Pancreas (tissue), 10 donors: ENCODE measurements at regions not wholly inside any gene's neighbourhood (a gene's known extent, or its start where the extent isn't known, plus 50 kb on each side); places are given as distances from the start of the nearest gene placed in this dataset.

ENCODE experiments used
- ATAC-seq, 4 donors: fragments of 200-7000 bp; cut with Tn5 transposase; one replicate each; pipeline versions ENCODE4 v1.8.0 to v1.9.1; 2020; ENCODE audit warnings: mild to moderate bottlenecking in 4 of 4, moderate library complexity in 4 of 4
- DNase-seq, 6 donors: peaks; one replicate each; pipeline ENCODE4 v3.0.0-alpha.2; 2020
- FAIRE-seq: peaks from 2 replicates; lab custom pipeline; 2012; peaks lifted over from hg19 to GRCh38; lab: Jason Lieb, UNC
- H3K27ac ChIP-seq, 4 donors: fragments of 200-600 bp; sonication (generic); 1 replicate in 3 of 4; 2 replicates in 1 of 4; pipeline versions ENCODE4 v1.5.0 to v1.8.0; 2020
- H3K27me3 ChIP-seq, 4 donors: fragments of 200-600 bp; one replicate each; pipeline ENCODE4 v1.8.0; 2021
- H3K36me3 ChIP-seq, 3 donors: fragments of 200-600 bp; sonication (generic) in 1 of 3; one replicate each; pipeline versions ENCODE4 v1.5.0 to v1.8.0; 2020 to 2021
- H3K4me1 ChIP-seq, 3 donors: fragments of 200-600 bp; one replicate each; pipeline ENCODE4 v1.8.0; 2021
- H3K4me3 ChIP-seq, 4 donors: fragments of 200-600 bp; sonication (generic) in 2 of 4; one replicate each; pipeline versions ENCODE4 v1.5.0 to v1.8.0; 2020 to 2021
- H3K9me3 ChIP-seq, 4 donors: fragments of 200-600 bp; one replicate each; pipeline ENCODE4 v1.8.0; 2021
- CTCF ChIP-seq, 4 donors: fragments of 200-600 bp; sonication (generic) in 3 of 4; IDR thresholded peaks; one replicate each; pipeline versions ENCODE4 v1.5.0 to v1.8.0; 2021; ENCODE audit warnings: antibody characterized with exemption in 4 of 4
- WGBS, 2 donors: extraction: QIAGEN DNeasy Blood & Tissue Kit; methylation state at CpG; one replicate each; pipeline ENCODE4 v1.1.7; 2013; 5-methylcytosine and 5-hydroxymethylcytosine counted together
- intact Hi-C, 3 donors: fragments of 100-400 bp; cut with DNase I; formaldehyde crosslinking; loops; one replicate each; pipeline versions ENCODE4 v1.11.1 to v1.14.2; 2022
- donor health status: healthy with polysubstance abuse.
- donor health status: DM: no; HTN: no; CAD: no; lungs with moderate emphysema.
- donor health status: DM: no; HTN: no; CAD: no.
- donor health status: control.
- donor health status: control.
- donor health status: Bipolar disorder and iron deficiency.
- donor health status: DM: yes; HTN: yes; CAD: no.
- donor health status: DM: no; HTN: no; CAD: no.
- donor health status: DM: no; HTN: no; CAD: no.
- donor health status: DM: yes; HTN: yes; CAD: no.

GRCh38 chr13:53215563-53215962, 186.9 kb downstream of the OLFM4 start:
- ATAC-seq (no peak), FAIRE-seq (no peak), DNase-seq (no peak)
- TF ChIP-seq CTCF (IDR thresholded peaks at IDR 0.05), result no peak
- Histone ChIP-seq H3K27ac (no peak overlapping the region), H3K27me3 (peaks cover 0 to under 1% (median 0%) of the 10 kb centered on the region in 4 donors), H3K36me3 (no peaks in the 10 kb centered on the region), H3K4me3 (no peak overlapping the region), H3K9me3 (no peaks in the 10 kb centered on the region), H3K4me1 (no peaks in the 10 kb centered on the region)
- 48 to 64% methylated on average over 2 of the region's 2 CpGs for WGBS, 2 donors
- intact Hi-C loops, result no loop called here

- no peak for FAIRE-seq
- no peaks in the 10 kb centered on the region for H3K4me1 ChIP-seq
- intact Hi-C loops, result no loop called here
- no peak overlapping the region for H3K27ac ChIP-seq
- no peak for ATAC-seq
- no peak overlapping the region for H3K4me3 ChIP-seq
- H3K27me3 ChIP-seq, result no peaks in the 10 kb centered on the region
- WGBS, 2 donors, result 37 to 46% methylated on average over 1 of the region's 1 CpG
- H3K36me3 ChIP-seq, result no peaks in the 10 kb centered on the region
- DNase-seq, result no peak
- TF ChIP-seq CTCF (IDR thresholded peaks at IDR 0.05), result no peak
- no peaks in the 10 kb centered on the region for H3K9me3 ChIP-seq
Observed at GRCh38 chr13:53216773-53217172, 188.2 kb downstream of the OLFM4 start.

DNA sequence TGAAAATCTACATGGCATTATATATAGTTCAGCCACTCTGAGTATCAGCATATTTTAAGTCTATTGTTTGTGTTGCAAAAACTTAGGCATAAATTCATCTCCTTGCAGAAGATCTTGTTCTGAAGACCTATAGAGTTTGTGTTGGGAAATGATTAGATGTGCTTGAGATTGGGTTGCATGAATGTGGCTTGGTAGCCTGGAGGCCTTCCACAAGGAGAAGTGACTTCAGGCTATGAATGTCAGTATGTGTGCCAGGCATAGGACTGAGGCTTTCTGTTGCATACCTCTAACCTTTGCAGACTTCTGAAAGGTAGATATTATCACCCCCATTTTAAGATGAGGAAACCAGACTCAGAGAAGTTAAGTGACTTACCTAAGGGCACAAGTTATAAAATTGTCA, 188.6 kb downstream of the OLFM4 start:
- intact Hi-C loops, result no loop called here
- H3K27me3 ChIP-seq, result no peaks in the 10 kb centered on the region
- FAIRE-seq (no peak), ATAC-seq (no peak), DNase-seq (no peak)
- no peaks in the 10 kb centered on the region for H3K9me3 ChIP-seq
- H3K4me3 ChIP-seq, result no peak overlapping the region
- no peak overlapping the region for H3K27ac ChIP-seq
- no peak for TF ChIP-seq CTCF (IDR thresholded peaks at IDR 0.05)
- no peaks in the 10 kb centered on the region for H3K36me3 ChIP-seq
- no peaks in the 10 kb centered on the region for H3K4me1 ChIP-seq

DNA sequence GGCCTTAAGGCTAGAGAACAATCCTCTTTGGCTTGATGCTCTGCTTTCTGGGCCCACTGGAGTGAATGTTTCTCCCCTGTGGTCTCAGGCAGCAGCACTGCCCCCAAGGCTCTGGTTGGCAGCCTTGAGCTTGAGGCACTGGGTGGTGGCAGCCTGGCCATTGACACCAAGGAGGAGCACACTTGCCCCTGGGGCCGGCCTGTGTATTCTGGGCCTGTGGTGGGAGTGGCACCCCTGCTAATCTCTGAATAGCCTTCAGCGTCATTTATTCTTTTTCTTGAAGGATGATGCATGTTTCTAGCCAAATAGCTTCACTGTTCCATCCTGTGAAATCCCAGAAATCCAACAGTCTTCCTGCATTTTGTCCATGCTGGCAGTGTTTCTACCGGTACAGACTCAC, 191.4 kb downstream of the OLFM4 start:
- Histone ChIP-seq H3K36me3 (no peaks in the 10 kb centered on the region), H3K4me1 (no peaks in the 10 kb centered on the region), H3K27ac (no peak overlapping the region), H3K27me3 (no peaks in the 10 kb centered on the region), H3K9me3 (no peaks in the 10 kb centered on the region), H3K4me3 (no peak overlapping the region)
- ATAC-seq, result no peak
- FAIRE-seq, result no peak
- WGBS, 2 donors, result 69 to 72% methylated on average over 3 of the region's 3 CpGs
- intact Hi-C loops, result no loop called here
- TF ChIP-seq CTCF (IDR thresholded peaks at IDR 0.05), result no peak
- peak in 1 of 6 donors; percentile 20 for DNase-seq

DNA sequence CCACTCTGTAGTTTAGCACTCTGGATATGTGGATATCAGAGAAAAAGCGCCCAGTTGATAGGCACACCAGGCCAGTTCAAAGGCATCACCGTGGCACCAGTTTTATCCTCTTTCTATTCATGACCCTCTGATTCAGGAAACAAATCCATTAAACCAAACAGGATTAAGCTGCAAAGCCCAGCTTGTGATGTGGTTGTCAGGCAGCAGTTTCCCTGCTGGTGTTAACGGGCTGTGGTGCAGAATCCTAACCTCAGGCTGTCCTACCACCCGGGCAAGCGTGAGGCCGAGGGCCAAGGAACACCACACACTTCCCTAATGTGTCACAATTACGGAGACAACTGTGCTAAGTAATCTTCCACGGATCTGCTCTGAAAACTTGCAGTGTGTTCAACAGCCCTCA, 209.1 kb downstream of the OLFM4 start:
- H3K9me3 ChIP-seq, result no peaks in the 10 kb centered on the region
- DNase-seq (no peak), FAIRE-seq (no peak), ATAC-seq (no peak)
- H3K36me3 ChIP-seq, result no peaks in the 10 kb centered on the region
- H3K27me3 ChIP-seq, result no peaks in the 10 kb centered on the region
- no peak overlapping the region for H3K27ac ChIP-seq
- TF ChIP-seq CTCF (IDR thresholded peaks at IDR 0.05), result no peak
- WGBS, 2 donors, result 37 to 38% methylated on average over 8 of the region's 8 CpGs
- H3K4me1 ChIP-seq, result no peaks in the 10 kb centered on the region
- intact Hi-C loops, result no loop called here
- no peak overlapping the region for H3K4me3 ChIP-seq
